H1 (cell line): ENCODE measurements at regions not wholly inside any gene's neighbourhood (a gene's known extent, or its start where the extent isn't known, plus 50 kb on each side); places are given as distances from the start of the nearest gene placed in this dataset.

ENCODE experiments used
- ATF3 ChIP-seq: IDR thresholded peaks from 2 replicates; pipeline ENCODE4 v1.6.1; 2011; ENCODE audit warnings: low read depth, mild to moderate bottlenecking, low read length; ENCODE audit not compliant: insufficient read depth
- BCL11A ChIP-seq, 2 experiments: IDR thresholded peaks; one replicate each; pipeline ENCODE4 v1.6.1; 2011; ENCODE audit warnings: low read depth in 2 of 2, low read length in 2 of 2, mild to moderate bottlenecking in 2 of 2
- CTBP2 ChIP-seq: IDR thresholded peaks from 2 replicates; pipeline ENCODE4 v1.7.0; 2011; ENCODE audit warnings: borderline replicate concordance, mild to moderate bottlenecking, moderate library complexity, mixed read lengths, low read length; ENCODE audit not compliant: insufficient read depth, insufficient read length
- CTCF ChIP-seq, 3 experiments: IDR thresholded peaks; 1 replicate in 2 of 3; 2 replicates in 1 of 3; pipeline versions ENCODE4 v1.5.1 to v1.6.1; 2011; ENCODE audit warnings: low read length in 3 of 3, mild to moderate bottlenecking in 3 of 3, inconsistent platforms in 2 of 3, low read depth in 1 of 3, moderate library complexity in 1 of 3; ENCODE audit not compliant: insufficient read depth in 1 of 3; ENCODE audit errors: control extremely low read depth in 1 of 3
- JUN ChIP-seq: IDR thresholded peaks from 2 replicates; pipeline ENCODE4 v1.6.1; 2011; ENCODE audit warnings: low read depth, mild to moderate bottlenecking, improper control_type of control experiment, low read length
- KDM5A ChIP-seq: fragments of 200-600 bp; IDR thresholded peaks from 2 replicates; pipeline ENCODE4 v1.7.1; 2012; ENCODE audit warnings: mild to moderate bottlenecking, low read length, inconsistent platforms, mixed read lengths
- RBBP5 ChIP-seq: IDR thresholded peaks from 2 replicates; pipeline ENCODE4 v1.7.1; 2012; ENCODE audit warnings: low read depth, mild to moderate bottlenecking, inconsistent platforms, low read length, moderate library complexity, borderline replicate concordance

- TF ChIP-seq RBBP5 = no peak
- TF ChIP-seq ATF3 = no peak
- no peak for TF ChIP-seq BCL11A (IDR thresholded peaks at IDR 0.05; ENCODE audit: low read depth in 2 of 2, low read length in 2 of 2)
- no peak for TF ChIP-seq KDM5A
- TF ChIP-seq JUN = no peak
- no peak for TF ChIP-seq CTCF (IDR thresholded peaks at IDR 0.05; ENCODE audit: control extremely low read depth in 1 of 3, insufficient read depth in 1 of 3, low read depth in 1 of 3, low read length in 3 of 3)
- TF ChIP-seq CTBP2 = no peak
Observed at GRCh38 chr9:1875251-1875851, 139.8 kb upstream of the SMARCA2 start (continued).
